A172 (cell line): ENCODE measurements at regions not wholly inside any gene's neighbourhood (a gene's known extent, or its start where the extent isn't known, plus 50 kb on each side); places are given as distances from the start of the nearest gene placed in this dataset.

Experiments used
- DNase-seq: peaks from one replicate; pipeline ENCODE4 v3.0.0-alpha.2; 2015; ENCODE audit warnings: low spot score

DNA sequence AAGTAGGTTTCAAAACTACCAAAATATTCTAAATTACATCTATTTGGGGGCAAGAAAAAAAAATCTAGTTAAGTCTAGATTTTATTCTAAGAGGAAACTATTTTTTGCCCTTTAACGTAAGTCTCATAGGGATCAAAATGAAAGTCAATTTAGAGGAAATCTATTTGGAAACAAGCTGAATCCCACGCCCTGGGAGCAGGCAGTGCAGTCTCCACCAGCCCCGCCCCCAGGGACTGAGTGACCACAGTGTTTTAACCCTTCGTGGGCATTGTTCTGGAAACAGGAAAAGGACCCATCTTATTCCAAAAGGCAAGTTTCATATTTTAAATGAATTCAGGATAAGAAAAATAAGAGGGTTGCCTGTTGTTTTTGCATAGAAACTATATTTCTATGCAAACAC is 209.7 kb downstream of the SPRY2 start:
- peak; percentile 46 for DNase-seq

DNA sequence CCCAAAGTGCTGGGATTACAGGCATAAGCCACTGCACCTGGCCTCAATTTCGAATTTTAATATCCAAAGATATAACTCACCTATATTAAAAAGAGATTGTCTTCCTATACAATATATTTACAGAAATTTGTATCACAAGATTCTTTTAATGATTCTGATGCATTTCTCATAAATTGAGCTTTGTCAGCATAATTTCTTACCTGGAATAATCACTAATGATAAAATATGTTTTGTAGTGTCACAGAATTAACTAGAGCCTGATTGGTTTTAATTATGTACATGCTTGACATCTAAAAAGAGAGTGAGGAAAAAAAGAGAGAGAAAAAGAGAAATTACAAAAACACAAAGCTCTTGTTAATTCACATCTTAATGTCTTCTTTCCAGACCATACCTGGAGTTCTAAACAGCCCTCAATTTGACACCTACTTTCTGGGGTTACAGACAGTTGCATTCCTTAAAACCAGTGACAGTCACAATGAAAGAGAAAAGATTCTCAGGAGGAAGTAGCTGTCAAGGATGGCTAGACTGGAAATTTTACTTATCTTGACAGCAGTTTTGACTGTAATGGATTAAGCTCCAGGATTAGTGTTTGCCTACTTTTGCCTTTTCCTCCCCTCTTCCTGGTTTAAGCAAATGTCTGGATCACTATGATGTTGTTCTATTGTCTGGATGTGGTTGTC is 214.4 kb downstream of the SPRY2 start:
- DNase-seq = no peak

DNA sequence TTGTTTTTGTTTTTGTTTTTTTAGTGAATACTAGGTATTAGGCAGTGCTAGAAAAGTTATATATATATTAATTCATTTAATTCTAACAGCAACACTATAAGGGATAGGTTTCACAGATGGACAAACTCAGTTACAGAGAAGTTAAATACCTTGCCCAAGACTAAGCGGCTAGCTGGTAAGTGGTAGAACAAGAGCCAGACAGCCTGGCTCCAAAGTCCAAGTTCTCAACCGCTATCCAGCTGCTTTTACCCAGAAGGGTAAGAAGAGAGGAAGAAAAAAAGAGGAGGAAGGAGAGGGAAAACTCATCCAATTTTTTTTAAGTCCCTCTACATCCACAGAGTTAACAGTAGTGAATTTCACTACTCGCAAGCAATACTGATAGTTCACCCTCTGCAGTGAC is 217.0 kb downstream of the SPRY2 start:
- DNase-seq = no peak

GRCh38 chr13:80121038-80121437 is 219.9 kb downstream of the SPRY2 start:
- no peak for DNase-seq

DNA sequence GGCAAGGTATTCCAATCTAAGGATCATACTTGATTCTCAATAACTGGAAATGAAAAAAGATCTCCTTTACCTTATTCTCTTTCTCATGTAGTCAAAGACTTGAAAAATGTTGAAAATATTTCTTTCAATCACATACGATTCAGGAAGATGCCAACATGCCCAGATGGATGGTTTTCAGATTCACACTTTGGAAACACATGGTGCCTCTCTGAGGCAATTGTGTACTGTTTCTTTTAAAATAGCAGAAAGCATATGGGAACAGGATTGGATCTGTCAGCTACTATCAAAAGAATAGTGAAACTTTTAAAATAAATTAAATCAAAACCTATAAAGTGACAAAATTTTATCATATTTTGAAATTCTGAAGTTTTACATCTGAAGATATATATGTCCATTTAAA is 222.4 kb downstream of the SPRY2 start:
- no peak for DNase-seq

DNA sequence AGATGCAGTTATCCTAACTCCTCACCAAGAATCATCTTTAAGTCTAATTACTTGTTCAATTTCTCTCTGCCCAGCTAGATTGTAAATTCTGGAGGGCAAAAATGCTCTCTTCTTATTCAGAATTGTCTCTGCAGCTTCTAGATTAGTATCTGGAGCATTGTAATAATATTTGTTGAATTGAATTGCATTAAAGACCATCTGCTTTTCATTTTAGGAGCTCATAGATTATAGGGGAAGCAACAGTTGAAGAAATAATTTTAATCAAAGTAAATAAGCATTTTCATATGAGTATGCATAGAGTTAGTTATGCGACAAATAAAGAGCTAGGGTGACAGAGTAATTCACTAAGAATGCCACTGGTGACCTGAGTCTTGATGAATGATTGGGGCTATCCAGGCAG is 222.8 kb downstream of the SPRY2 start:
- DNase-seq = no peak

- DNase-seq = no peak
Measured at GRCh38 chr13:80117515-80117914, 223.4 kb downstream of the SPRY2 start.

- DNase-seq = peak; percentile 39
Measured at GRCh38 chr13:80116107-80116506, 224.8 kb downstream of the SPRY2 start.

DNA sequence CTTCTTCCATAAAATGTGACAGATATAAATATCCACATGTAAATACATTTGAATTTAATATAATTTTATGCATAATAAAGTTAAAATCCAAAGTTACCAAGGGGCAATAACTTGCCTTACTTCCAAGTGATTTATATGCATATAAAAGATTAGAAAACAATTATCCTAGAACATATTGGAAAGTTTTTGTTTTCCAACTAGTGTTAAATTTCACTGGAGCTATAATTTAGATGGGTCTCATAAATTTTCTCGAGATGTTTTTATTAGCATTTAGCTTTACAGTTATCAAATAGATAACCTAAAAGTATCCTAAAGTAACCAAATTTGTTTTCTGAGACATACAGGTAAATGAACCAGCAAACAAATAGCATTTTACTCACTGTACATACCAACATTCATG is 225.3 kb downstream of the SPRY2 start:
- DNase-seq = no peak

DNA sequence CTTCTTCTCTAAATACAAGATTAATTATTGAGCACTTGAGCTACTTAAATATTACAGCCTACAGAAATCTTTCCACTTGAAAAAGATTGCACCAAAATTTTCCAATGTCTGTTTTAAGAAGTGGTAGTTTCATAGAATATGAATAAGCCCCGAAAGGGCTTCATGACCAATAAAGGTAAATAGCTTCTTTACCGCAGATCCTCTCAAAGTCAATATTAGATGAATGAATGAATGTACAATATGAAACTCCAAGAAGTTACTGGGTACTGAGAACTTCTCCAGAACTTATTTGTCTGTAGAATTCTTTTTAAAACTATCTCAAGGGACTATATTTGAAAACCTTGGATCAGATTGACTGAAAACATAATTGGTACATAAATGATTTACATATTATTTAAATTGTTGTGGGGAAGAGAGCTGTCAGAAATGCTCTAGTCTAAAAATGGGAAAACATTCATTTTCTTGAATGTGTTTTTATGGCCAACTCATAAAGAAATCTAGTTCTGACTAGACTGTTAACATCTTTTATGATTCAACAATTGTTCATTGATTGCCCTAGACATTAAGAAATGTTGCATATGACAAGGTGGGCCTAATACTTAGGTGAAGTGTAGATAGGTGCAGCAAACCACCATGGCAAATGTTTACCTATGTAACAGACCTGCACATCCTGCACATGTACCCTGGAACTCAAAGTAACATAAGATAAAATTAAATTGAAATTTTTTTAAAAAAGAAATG is 227.0 kb downstream of the SPRY2 start:
- no peak for DNase-seq

DNA sequence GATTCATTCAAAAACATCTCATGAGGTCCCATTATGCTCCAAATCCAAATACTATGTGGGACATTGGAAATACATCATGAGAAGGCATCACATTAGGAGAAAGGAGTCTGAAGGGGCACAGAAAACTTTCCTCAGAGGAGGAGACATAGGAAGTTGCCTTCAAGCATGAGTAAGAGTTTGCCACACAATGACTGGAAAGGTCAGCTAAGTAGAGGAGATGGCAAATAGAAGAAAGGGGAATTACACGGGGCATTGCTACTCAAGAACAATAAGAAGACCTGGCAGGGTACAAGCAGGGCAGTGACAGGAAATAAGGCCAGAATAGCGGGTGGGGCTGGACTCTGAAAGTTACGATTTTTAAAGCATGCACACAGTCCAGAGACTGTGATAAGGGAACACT is 231.6 kb downstream of the SPRY2 start:
- no peak for DNase-seq

- DNase-seq = no peak
Measured at GRCh38 chr13:80105350-80105749, 235.6 kb downstream of the SPRY2 start.

- DNase-seq = no peak
Measured at GRCh38 chr13:80101040-80101439, 239.9 kb downstream of the SPRY2 start.

GRCh38 chr13:80100636-80101035 is 240.3 kb downstream of the SPRY2 start:
- no peak for DNase-seq

DNA sequence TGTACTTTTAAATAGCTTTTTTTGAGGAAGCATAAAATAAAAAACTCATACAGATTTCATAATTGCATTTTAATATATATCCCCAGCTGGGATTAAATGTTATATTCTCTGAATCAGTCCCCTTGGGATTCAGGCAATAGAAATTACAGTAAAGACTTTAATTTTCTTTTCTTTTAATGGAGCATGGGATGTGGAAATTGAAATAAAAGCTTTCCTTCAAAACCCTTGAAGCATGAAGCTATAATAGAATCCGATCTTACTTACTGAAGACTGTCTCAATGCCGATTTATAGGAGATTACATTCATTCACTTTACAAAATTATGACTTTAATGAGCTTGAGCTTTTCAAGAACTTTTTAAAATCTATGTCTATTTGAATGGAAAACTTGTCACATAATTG is 243.4 kb downstream of the SPRY2 start:
- no peak for DNase-seq

GRCh38 chr13:80096383-80096782 is 244.5 kb downstream of the SPRY2 start:
- DNase-seq = no peak

DNA sequence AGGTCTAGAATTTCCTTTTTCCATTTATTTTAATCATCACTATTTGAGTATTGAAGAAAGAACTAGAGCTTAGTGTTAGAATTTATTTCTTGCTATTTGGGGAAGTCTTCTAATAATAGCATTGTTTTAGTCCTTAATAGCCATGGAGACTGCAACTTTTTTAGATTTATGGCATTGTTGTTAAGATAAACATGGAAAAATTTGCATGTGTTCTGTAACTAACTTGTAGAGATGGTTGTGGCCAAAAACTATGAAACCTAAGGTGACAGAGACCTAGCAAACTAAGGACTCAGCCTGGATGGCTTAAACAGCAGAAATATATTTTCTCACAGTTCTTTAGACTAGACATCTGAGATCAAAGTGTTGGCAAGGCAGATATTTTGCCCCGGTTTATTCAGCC is 246.4 kb downstream of the SPRY2 start:
- DNase-seq = no peak

- no peak for DNase-seq
Measured at GRCh38 chr13:80093888-80094287, 247.0 kb downstream of the SPRY2 start.

DNA sequence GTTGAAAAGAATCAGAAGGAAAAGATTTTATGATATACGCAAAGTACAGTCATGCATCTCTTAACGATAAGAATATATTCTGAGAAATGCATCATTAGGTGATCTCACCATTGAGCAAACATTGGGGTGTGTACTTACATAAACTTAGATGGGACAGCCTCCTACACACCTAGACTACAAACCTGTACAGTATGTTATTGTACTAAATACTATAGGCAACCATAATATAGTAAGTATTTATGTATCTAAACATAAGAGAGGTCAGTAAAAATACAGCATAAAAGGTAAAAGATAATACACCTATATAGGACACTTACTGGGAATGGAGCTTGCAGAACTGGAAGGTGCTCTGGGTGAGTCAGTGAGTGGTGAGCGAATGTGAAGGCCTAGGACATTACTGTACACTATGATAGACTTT is 254.6 kb downstream of the SPRY2 start:
- no peak for DNase-seq

- peak; percentile 88 for DNase-seq
Measured at GRCh38 chr13:80083853-80084676, 256.9 kb downstream of the SPRY2 start.

- DNase-seq = peak; percentile 10
Measured at GRCh38 chr13:80083081-80083852, 257.7 kb downstream of the SPRY2 start.
